ENCODE measurements at regions not wholly inside any gene's neighbourhood (a gene's known extent, or its start where the extent isn't known, plus 50 kb on each side); places are given as distances from the start of the nearest gene placed in this dataset.

- Histone ChIP-seq H4K20me1 (ENCODE audit: insufficient read depth) (no peaks in the 10 kb centered on the region), H3K36me3 (ENCODE audit: insufficient read depth) (no peaks in the 10 kb centered on the region), H3K79me2 (ENCODE audit: insufficient read depth, low read depth) (no peaks in the 10 kb centered on the region), H3K4me3 (IDR thresholded peaks at IDR 0.05; ENCODE audit: insufficient read depth, low read depth, low read length) (no peak overlapping the region), H3K4me2 (no peak overlapping the region), H3K27me3 (ENCODE audit: insufficient read depth, low read depth) (no peaks in the 10 kb centered on the region), H2AFZ (ENCODE audit: low read depth) (no peak overlapping the region), H3K27ac (no peak overlapping the region), H3K4me1 (ENCODE audit: low read depth, poor library complexity, severe bottlenecking) (no peaks in the 10 kb centered on the region), H3K9ac (no peak overlapping the region)
- no peak for TF ChIP-seq CTCF (conservative IDR thresholded peaks at IDR 0.05; ENCODE audit: low read depth, low read length)
Observed at GRCh38 chr6:144894240-144894639, 609.1 kb downstream of the UTRN start.

- Histone ChIP-seq H3K9ac (no peak overlapping the region), H2AFZ (ENCODE audit: low read depth) (no peak overlapping the region)
Observed at GRCh38 chr6:144895313-144896278, 610.5 kb downstream of the UTRN start.

GRCh38 chr6:144896289-144896688 is 611.2 kb downstream of the UTRN start:
- Histone ChIP-seq H3K4me1 (ENCODE audit: low read depth, poor library complexity, severe bottlenecking) (no peaks in the 10 kb centered on the region), H3K4me2 (no peak overlapping the region), H3K27me3 (ENCODE audit: insufficient read depth, low read depth) (no peaks in the 10 kb centered on the region), H3K9ac (no peak overlapping the region), H4K20me1 (ENCODE audit: insufficient read depth) (no peaks in the 10 kb centered on the region), H2AFZ (ENCODE audit: low read depth) (no peak overlapping the region), H3K4me3 (IDR thresholded peaks at IDR 0.05; ENCODE audit: insufficient read depth, low read depth, low read length) (no peak overlapping the region), H3K27ac (no peak overlapping the region), H3K36me3 (ENCODE audit: insufficient read depth) (no peaks in the 10 kb centered on the region), H3K79me2 (ENCODE audit: insufficient read depth, low read depth) (no peaks in the 10 kb centered on the region)
- no peak for TF ChIP-seq CTCF (conservative IDR thresholded peaks at IDR 0.05; ENCODE audit: low read depth, low read length)

More at GRCh38 chr6:144895313-144896278, 610.5 kb downstream of the UTRN start:
- Histone ChIP-seq H3K4me2 (no peak overlapping the region), H3K36me3 (ENCODE audit: insufficient read depth) (no peaks in the 10 kb centered on the region), H3K27me3 (ENCODE audit: insufficient read depth, low read depth) (no peaks in the 10 kb centered on the region), H4K20me1 (ENCODE audit: insufficient read depth) (no peaks in the 10 kb centered on the region), H3K4me3 (IDR thresholded peaks at IDR 0.05; ENCODE audit: insufficient read depth, low read depth, low read length) (no peak overlapping the region), H3K27ac (no peak overlapping the region), H3K4me1 (ENCODE audit: low read depth, poor library complexity, severe bottlenecking) (no peaks in the 10 kb centered on the region), H3K79me2 (ENCODE audit: insufficient read depth, low read depth) (no peaks in the 10 kb centered on the region)
- no peak for TF ChIP-seq CTCF (conservative IDR thresholded peaks at IDR 0.05; ENCODE audit: low read depth, low read length)

- H3K4me2 ChIP-seq = no peak overlapping the region
- H3K27ac ChIP-seq = no peak overlapping the region
- TF ChIP-seq CTCF (conservative IDR thresholded peaks at IDR 0.05; ENCODE audit: low read depth, low read length) = no peak
- H3K4me1 ChIP-seq (ENCODE audit: low read depth, poor library complexity, severe bottlenecking) = no peaks in the 10 kb centered on the region
- no peaks in the 10 kb centered on the region for H4K20me1 ChIP-seq (ENCODE audit: insufficient read depth)
- no peak overlapping the region for H3K9ac ChIP-seq
- H3K79me2 ChIP-seq (ENCODE audit: insufficient read depth, low read depth) = no peaks in the 10 kb centered on the region
- H3K36me3 ChIP-seq (ENCODE audit: insufficient read depth) = no peaks in the 10 kb centered on the region
- no peak overlapping the region for H3K4me3 ChIP-seq (IDR thresholded peaks at IDR 0.05; ENCODE audit: insufficient read depth, low read depth, low read length)
- H3K27me3 ChIP-seq (ENCODE audit: insufficient read depth, low read depth) = no peaks in the 10 kb centered on the region
- no peak overlapping the region for H2AFZ ChIP-seq (ENCODE audit: low read depth)
Observed at GRCh38 chr6:144896871-144897270, 611.7 kb downstream of the UTRN start.

Measured in KMS-11 (cell line).